D341Med (cell line): ENCODE measurements at regions not wholly inside any gene's neighbourhood (a gene's known extent, or its start where the extent isn't known, plus 50 kb on each side); places are given as distances from the start of the nearest gene placed in this dataset.
"Not testable (repeated sequence)": the region's sequence is repeated elsewhere in the genome, so short reads cannot be mapped to it uniquely, and the experiment has no call there.

Source experiments
- DNase-seq: peaks from one replicate; pipeline ENCODE4 v3.0.0; 2012; ENCODE audit warnings: low spot score

DNA sequence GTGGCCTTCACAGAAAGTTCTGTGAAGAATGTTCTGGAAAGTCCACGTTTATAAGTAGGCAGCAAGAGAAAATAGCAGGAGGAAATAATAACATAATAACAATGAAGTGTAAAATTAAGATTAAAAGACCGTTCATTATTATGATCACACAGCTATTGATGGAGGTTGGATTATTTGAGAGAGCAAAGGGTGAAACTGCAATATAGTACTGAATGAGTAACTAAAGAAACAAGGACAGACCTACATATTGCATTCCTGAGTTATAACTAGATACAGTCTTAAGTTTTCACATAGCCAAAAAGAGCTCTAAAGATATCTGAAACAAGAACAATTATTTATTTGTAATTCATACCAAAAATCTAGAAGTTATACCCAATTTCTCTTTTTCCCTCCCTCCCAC, 122.9 kb upstream of the TMEM164 start:
- no peak for DNase-seq

DNA sequence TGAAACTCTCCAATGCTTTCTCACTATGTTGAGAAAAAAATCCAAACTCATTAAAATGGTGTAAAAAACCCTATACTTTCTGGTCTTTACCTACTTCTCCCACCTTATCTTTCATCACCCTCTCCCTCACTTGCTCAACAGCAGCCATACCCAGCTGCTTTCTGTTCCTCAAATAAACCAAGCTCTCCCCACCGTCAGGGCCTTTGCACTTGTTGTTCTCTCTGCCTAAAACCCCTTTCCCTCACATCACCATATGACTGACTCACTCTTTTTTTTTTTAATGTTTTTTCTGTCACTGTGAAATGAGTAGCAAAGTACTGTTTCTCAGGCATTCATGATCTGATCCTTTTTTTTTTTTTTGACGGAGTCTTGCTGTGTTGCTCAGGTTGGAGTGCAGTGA, 122.3 kb upstream of the TMEM164 start:
- no peak for DNase-seq

DNA sequence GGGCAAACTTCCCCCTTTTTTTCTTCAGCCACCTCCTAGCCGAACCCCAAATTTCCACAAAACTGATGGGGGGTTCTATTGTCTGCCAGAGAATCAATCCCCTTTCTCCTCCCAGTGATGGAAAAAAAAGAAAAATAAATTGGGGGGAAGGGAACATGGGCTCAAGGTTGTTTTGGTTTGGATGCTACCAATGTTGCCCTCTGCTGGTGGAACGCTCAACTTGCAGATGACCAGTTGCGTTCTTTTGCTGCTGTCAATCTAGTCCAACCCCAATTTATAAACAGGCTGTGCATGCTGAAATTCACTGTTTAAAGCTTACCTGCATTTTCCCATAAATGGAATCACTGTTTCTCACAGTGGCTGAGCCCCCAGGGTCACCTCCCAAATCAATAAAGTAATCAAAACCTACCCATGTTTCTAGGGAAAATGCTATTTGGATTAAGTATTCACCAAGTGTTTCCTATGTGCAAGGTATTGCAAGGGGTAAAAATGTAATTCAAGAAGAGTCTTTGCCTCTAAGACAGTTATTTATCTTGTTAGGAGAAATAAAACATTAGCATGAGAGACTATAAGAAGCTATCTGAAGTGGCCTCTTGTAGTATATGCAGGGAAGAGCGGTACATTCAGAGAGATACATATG, 116.7 kb upstream of the TMEM164 start:
- peak; percentile 52 for DNase-seq

DNA sequence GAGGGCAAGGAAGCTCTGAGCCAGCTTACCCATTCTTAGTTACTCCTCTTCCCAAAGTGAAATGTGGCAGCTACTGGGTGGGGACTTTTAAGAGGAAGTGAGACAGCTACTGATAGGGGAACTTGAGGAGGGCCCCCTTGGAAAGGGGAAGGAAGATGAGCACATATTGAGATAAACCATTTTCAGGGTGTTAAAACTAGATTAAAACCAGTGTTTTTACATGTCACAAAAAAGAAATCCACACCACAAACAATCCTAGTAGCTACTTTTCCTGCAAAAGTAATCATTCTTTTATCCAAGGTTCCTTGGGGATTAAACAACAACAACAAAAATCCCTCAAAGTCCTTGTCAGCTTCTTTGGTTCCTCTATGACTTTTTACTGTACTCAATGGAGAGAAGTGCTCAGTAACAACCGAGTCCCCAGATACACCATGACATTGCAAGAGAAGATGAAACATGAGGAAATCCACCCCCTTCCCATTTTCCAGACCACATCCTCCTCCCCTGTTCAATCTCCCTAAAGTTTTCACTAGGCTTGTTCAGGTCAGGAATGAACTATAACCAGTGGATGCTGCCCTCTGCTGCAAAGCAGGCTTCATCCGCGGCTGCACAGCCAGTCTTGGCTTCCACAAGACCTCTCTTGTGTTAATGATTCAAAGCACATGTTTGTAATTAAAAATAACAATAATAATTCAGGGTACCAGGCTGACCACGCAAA, 113.5 kb upstream of the TMEM164 start:
- no peak for DNase-seq

DNA sequence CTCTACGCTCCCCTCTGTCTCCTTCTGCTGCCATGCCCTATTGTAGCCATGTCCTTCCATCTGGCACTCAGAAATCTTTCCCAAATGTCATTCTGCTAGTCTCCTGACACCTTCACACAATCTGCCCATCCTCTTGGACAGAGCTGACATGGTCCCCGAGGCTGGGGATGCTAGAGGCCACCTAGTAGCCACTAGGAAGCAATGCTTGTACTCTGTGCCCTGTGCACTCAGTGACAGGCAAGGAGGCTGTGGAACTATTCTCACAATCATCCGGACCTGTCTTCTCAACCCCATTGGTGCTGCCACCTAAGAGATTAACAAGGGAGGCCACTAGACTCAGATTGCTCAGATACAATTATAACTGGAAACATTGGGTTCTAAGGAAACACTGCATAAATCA, 112.6 kb upstream of the TMEM164 start:
- DNase-seq = no peak

DNA sequence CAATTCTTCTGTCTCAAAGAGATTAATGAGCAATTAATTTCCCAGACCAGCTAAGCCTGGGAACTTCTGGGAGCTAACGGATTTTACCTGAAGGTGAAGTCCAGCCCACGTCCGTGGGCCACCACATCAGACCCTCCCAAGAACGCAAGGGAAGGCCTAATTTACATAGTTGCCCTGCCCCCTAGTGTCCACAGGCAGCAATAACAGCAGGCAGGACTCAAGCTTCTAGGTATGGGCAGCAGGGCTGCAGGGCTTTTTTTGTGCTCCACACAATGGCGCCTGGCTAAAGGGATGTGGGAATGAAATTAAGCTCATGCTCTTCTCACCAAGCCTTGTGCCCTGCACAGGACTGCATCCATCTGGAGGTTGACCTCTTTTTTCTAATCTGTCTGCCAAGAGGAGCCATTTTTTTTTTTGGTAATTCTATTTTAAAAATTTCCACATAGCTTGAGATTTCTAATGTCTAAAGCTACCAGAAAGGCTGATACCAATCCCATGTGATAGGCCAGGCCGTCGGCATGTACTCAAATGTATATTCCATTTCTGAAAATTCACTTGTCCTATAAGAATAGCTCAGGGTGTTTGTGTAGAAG, 111.9 kb upstream of the TMEM164 start:
- DNase-seq = peak; percentile 73

DNA sequence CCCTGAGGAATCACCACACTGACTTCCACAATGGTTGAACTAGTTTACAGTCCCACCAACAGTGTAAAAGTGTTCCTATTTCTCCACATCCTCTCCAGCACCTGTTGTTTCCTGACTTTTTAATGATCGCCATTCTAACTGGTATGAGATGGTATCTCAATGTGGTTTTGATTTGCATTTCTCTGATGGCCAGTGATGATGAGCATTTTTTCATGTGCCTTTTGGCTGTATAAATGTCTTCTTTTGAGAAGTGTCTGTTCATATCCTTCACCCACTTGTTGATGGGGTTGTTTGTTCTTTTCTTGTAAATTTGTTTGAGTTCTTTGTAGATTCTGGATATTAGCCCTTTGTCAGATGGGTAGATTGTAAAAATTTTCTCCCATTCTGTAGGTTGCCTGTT, 106.9 kb upstream of the TMEM164 start:
- DNase-seq = not testable (repeated sequence)

DNA sequence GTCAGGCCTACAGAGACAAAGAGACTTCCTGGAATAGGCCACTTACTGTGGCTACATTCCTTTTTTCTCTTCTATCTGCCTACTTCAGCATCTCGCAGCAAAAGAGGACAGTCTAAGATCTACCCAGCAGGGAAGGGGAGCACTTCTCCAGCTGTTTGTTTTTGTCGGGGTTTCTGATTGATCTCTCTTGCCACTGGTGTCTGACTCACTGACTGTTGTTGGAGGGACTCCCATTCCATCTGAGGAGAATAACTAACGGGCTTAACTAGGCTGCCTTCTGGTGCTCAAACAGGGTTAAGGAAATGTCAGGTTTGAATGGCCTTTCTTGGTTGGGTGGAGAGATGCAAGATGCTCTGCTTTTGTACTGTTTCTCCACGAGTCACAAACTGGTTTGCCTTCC, 100.2 kb upstream of the TMEM164 start:
- no peak for DNase-seq

DNA sequence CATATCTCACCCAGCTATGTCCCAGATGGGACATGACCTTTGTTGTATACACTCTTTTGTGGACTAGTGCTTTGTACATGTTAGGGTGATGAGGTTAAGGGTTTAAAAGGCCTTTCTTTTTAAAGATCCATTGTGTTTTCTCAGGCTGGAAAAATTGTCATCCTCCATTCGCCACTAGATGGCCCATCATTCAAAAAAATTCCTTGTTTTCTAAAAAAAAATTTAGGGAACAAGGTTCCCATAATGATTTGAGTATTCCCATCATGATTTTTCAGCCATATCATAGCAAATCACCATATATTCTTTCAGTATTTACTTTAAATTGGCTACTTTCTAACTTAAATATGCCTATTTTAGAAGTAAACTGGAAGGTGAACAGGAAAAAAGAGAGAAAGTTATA, 91.9 kb upstream of the TMEM164 start:
- no peak for DNase-seq

DNA sequence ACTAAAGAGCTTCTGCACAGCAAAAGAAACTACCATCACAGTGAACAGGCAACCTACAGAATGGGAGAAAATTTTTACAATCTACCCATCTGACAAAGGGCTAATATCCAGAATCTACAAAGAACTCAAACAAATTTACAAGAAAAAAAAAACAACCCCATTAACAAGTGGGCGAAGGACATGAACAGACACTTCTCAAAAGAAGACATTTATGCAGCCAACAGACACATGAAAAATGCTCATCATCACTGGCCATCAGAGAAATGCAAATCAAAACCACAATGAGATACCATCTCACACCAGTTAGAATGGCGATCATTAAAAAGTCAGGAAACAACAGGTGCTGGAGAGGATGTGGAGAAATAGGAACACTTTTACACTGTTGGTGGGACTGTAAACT, 89.9 kb upstream of the TMEM164 start:
- DNase-seq = not testable (repeated sequence)

DNA sequence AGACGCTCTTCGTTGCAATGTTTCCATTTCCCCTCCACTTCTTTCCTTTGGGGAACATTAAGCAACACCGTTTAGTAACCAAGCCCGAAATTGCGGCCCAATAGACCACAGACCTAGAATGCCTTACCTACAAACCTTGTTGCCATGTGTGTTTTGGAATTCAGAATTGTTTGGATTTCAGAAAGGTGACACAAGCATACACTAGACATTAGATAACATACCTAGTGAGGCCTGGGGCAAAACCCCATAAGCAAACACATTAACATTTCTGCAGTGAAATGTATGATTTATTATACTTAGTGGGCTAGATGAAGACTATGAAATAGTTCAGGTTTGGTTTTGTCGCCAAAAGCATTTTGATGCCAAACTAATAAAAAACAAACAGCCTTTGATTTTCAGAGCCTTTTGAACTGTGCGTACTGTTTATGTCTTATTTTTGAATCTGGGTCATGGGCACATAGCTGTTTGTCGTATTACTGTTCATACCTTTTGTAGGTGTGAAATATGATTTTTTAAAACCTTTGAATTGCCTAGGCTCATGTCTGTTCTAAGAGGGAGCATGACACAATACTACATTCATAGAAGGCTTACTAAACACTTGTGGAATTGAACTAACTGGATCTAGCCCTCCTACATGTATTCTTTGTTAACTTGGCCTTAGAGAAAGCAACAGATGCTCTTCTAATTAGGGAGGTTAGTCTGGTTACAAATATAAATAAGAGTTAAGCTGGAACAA, 88.6 kb upstream of the TMEM164 start:
- DNase-seq = no peak

DNA sequence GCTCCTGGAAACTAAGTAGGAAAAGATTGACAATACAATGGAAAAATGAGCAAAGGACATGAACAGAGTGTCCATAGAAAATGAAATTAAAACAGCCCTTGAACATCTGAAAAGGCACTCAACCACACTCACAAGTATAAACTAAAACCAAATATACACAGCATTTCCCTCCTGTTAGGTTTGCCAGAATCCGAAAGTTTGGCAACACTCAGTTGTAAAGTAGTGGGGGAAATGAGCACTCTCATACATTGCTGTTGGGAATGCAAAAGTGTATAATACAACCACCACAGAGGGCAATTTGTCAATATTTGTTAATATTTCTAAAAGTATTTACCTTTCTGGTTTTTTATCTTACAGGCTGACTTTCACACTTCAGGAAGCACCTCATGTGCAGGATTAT, 84.2 kb upstream of the TMEM164 start:
- DNase-seq = no peak

DNA sequence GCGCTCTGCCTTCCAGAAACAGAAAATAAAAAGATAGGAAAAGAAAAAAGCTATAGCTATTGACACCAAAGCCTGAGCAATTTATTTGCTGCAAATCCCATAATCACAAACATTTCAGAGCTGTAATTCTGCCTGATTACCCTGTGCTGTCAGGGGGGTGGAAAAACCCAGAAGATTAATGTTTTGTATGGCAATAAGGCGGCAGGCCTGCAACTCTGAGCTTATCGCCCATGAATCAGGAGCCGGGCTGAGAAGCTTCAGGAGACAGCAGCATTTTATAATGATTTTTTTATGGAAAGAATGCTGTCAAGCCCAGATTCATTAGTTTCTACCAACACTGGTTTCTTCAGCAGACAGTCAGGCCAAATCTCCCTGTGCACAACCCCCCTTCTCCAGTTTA, 82.6 kb upstream of the TMEM164 start:
- DNase-seq = peak; percentile 65

DNA sequence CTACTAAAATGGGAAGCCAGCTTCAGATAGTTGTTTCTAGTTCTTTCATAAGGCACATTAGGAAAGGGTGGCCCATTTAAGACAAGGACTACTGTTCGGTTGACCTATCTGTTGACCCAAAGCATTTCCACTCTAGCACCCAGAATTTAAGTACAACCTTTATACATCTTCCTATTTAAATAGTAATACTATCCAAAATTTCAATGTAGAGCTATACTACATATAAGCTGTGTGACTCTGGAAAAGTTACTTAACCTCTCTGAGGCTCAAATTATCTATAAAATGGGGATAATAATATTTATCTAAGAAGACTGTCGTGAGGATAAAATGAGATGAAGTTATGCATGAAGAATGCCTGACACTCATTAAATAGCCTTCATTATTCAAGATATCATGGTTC, 82.0 kb upstream of the TMEM164 start:
- DNase-seq = no peak

DNA sequence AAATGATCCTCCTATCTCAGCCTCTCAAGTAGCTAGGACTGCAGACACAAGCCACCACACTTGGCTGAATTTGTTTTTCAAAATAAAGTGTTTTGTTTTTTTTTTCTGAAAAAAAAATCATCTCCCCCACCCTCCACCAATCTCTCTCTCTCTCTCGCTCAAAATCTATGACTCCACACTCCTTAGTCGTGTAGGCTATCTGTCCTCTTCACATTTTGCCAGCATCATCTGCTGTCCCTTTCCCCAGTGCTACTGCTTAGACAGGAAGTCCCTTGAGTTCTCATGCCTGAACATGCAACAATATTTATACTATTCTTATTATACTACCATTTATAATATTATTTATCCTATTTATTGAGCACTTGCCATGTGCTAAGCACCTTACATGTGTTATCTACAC, 80.7 kb upstream of the TMEM164 start:
- no peak for DNase-seq

DNA sequence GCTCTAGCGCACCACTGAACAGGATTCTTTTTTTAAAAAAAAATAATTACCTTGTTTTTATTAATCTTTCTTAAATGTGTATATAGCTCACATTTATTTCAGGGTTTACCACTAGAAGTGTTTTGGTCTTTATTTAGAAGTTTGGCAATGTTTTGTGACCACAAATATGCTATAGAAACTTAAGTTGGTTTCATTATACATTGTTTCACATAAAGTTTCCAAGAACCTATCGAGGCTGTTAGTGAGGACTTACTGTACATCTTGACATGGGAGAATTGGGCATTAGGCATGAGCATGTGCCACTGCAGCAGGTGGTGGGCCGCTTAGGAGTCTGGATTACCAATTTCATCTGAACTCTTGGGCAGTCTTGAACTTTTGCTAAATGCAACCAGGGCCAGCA, 77.9 kb upstream of the TMEM164 start:
- not testable (repeated sequence) for DNase-seq

DNA sequence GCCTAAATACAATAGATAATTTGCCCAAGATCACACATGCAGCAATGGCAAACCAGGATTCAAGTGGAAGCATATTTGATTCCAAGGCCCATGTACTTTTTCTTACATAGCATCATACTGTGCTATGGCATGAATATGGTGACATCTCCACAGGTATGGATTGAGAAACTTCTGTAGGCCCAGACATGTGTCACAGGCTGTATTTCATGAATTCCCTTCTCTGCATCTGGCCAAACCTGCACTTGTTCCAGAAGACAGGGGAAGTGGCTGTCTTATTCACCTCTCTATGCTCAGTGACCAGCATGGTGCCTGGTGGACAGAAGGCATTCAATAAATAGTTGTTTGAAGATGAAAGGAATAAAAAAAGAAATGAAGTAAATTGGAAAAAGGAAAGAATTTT, 77.3 kb upstream of the TMEM164 start:
- no peak for DNase-seq

DNA sequence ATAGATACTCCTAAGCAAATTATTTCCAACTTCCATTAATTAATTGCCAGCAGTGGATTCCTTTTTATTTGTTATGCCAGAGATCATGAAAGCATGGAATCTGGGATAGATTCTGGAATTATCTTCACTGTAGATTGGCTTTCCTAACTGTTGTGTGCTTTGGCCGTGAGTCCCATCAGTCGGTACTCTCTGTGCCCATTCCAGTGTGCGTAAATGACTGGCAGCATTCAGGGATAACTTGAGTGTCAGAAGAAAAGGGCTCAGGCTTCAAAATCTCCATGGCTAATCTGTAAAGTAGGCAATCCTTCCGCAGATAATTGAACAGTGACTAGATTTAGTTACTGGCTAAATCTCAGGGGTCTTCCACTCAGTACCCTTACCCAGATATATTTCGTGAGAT, 76.8 kb upstream of the TMEM164 start:
- DNase-seq = no peak

DNA sequence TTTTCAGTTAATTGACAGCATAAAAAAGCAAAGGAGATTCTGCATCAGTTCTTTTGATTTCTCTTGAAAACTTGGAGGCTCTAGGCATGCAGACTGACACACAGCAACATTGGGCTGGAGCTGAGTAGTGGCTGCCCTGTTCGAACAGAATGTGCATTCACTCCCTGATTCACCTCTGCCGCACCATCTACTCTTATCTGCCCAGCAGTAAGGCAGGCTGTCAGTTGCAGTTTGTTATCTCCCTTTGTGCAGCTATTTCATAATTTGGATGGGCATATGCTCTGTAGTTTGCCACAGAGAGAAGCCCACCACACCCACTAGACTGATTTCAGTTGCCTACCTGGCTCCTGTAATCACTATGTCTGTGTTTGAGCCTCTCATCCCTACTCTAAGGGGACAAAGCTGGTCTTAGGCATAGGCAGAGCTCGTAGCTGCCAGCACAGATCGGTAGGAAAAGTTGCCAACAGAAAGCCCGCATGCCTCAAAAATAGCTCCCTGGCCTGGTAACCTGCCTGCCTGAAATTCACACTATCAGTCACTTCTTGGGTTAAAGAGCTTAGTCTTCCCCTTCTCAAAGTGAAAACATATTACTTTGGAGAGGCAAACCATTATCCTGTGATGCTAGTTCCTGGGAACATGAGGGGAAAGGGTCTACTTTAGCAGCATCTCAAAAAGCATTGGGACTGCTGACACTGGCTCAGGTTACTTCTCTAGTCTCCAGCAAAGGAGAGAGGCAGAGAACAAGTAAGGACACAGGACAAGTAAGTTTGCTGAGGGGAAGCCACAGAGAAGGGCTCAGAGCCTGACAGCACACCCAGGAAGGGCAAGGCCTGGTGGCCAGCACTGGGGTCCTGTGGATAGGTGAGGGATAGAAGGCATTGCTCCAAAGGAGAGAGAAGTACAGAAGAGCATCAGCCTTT, 75.9 kb upstream of the TMEM164 start:
- no peak for DNase-seq

DNA sequence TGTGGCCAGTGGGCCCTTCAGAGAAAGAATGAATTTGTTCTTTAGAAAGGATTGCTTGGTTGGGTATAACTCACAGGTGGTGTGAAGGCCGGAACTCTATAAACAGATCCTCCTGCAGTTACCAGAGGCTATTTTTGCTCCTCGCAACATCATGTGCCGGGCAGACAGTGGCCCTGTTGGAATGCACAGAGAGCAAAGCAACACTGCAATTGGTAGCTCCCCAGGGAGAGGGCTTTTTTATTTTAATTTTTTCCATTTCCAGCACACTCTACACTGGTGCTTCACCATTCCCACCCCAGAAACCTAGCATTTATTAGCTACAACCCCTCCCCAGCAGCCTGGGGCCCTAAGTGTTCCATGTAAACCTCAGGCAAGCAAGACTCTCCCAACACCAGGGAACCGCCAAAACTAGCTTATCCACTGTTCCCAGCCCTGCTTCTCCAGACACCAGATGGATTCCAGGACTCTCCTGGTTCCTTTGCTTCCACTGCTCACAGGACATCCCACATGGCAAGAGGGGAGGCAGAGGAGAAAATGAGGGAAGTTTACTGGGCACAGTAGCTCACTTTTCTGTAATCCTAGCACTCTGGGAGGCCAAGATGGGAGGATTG, 75.1 kb upstream of the TMEM164 start:
- DNase-seq = no peak

DNA sequence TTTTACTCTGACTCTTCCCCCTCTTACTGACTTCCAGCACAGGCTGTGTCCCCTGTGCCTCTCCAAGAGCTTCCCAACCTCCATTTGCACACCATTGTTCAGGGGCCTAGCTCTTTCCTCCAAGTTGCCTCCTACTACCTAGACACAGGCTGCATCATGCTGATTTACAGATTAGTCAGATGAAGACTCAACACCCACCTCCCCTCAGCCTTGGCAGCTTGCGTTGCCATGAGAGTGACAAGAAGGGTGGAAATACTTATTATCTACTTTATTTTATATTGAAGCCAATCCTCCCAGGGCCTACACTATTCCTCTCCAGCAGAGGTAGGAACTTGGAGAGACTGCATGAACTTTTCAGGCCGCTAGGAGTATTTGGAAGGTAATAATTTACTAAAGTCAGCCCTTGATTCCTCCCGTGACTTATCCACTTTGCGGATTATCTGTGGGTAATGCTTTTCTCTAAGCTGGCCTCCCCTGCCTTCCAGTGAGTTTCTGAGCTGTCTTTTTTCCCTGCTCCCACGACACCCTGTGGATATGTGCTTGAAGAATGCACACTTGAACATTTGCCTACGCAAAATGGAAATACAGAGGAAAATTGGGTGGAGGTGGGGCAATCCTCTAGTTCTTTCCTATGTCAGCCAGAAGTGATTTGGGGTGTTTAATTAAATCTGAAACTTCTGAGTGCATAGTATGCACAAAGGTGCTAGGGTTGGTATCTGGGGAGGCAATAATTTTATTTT, 74.1 kb upstream of the TMEM164 start:
- no peak for DNase-seq
